PC-9 (cell line): ENCODE measurements at regions not wholly inside any gene's neighbourhood (a gene's known extent, or its start where the extent isn't known, plus 50 kb on each side); places are given as distances from the start of the nearest gene placed in this dataset.

Experiments used
- BruUV-seq: library from RNA; stranded (reverse); fragments of 400-500 nt; replicated peaks from 2 replicates; lab custom pipeline; 2021; lab: Mats Ljungman, UMichigan
- CTCF ChIA-PET: fragments of 300-600 bp; sonication (Branson Sonifier 250); formaldehyde crosslinking; loops from one replicate; lab custom pipeline; 2022; ENCODE audit warnings: antibody characterized with exemption; lab: Charles Lee
- POLR2A ChIA-PET: fragments of 300-600 bp; sonication (Branson Sonifier 250); formaldehyde crosslinking; loops from one replicate; lab custom pipeline; 2022; ENCODE audit warnings: antibody characterized with exemption; ENCODE audit not compliant: unreplicated experiment; lab: Charles Lee
- DNase-seq, 2 experiments: peaks; one replicate each; pipeline versions ENCODE4 v3.0.0 to v3.0.0-alpha.2; 2015 to 2022; ENCODE audit warnings: mixed read lengths in 1 of 2
- H2AFZ ChIP-seq: fragments of 200-600 bp; sonication (generic); 2 replicates; pipeline ENCODE4 v1.8.1; 2017; ENCODE audit warnings: antibody characterized with exemption
- H3F3A ChIP-seq: fragments of 200-600 bp; sonication (generic); 2 replicates; pipeline ENCODE4 v1.8.1; 2017; ENCODE audit warnings: antibody characterized with exemption, mild to moderate bottlenecking, low read depth; ENCODE audit not compliant: insufficient read depth
- H3K27ac ChIP-seq: fragments of 200-600 bp; sonication (generic); 2 replicates; pipeline ENCODE4 v1.6.1; 2016; ENCODE audit warnings: mixed run types
- H3K27me3 ChIP-seq: fragments of 200-600 bp; sonication (generic); 2 replicates; pipeline ENCODE4 v1.6.1; 2016; ENCODE audit warnings: low read depth, mixed run types; ENCODE audit not compliant: insufficient read depth
- H3K36me3 ChIP-seq: fragments of 200-600 bp; sonication (generic); 2 replicates; pipeline ENCODE4 v1.6.1; 2016; ENCODE audit warnings: low read depth, mixed run types
- H3K4me1 ChIP-seq: fragments of 200-600 bp; sonication (generic); replicated peaks from 2 replicates; pipeline ENCODE4 v1.6.1; 2016; ENCODE audit warnings: mixed run types; ENCODE audit not compliant: insufficient read depth
- H3K4me2 ChIP-seq: fragments of 200-600 bp; sonication (generic); 2 replicates; pipeline ENCODE4 v1.6.1; 2017; ENCODE audit warnings: mixed run types
- H3K4me3 ChIP-seq: fragments of 200-600 bp; sonication (generic); 2 replicates; pipeline ENCODE4 v1.6.1; 2016; ENCODE audit warnings: mixed run types
- H3K79me2 ChIP-seq: fragments of 200-600 bp; sonication (generic); 2 replicates; pipeline ENCODE4 v1.6.1; 2017; ENCODE audit warnings: low read depth, mixed run types
- H3K9me2 ChIP-seq: fragments of 200-600 bp; sonication (generic); 2 replicates; pipeline ENCODE4 v1.8.1; 2017; ENCODE audit warnings: mild to moderate bottlenecking; ENCODE audit not compliant: insufficient read depth
- H3K9me3 ChIP-seq: fragments of 200-600 bp; sonication (generic); 2 replicates; pipeline ENCODE4 v1.8.1; 2016; ENCODE audit warnings: low read depth; ENCODE audit not compliant: insufficient read depth
- H4K20me1 ChIP-seq: fragments of 200-600 bp; sonication (generic); 2 replicates; pipeline ENCODE4 v1.8.1; 2017; ENCODE audit not compliant: insufficient read depth
- EZH2 ChIP-seq: fragments of 200-600 bp; sonication (generic); IDR thresholded peaks from 2 replicates; pipeline ENCODE4 v1.8.0; 2017; ENCODE audit warnings: antibody characterized with exemption, low read depth
- intact Hi-C: fragments of 100-400 bp; cut with micrococcal nuclease; formaldehyde crosslinking; loops from one replicate; pipeline ENCODE4 v1.10.0; 2022; ENCODE audit not compliant: unreplicated experiment
- TF ChIP-seq, protein P1 (sequence below): fragments of 200-600 bp; sonication (generic); conservative IDR thresholded peaks from 2 replicates; pipeline ENCODE4 v1.6.1; 2017; ENCODE audit warnings: mixed run types, antibody characterized with exemption, mild to moderate bottlenecking, moderate library complexity

- BruUV-seq: no TSS peak
- DNase-seq: no peak
- Histone ChIP-seq H3K36me3 (no peaks in the 10 kb centered on the region), H3K27me3 (no peaks in the 10 kb centered on the region), H3K4me2 (no peak overlapping the region), H3F3A (no peaks in the 10 kb centered on the region), H4K20me1 (no peaks in the 10 kb centered on the region), H3K9me3 (no peaks in the 10 kb centered on the region), H3K27ac (no peak overlapping the region), H3K4me3 (no peak overlapping the region), H2AFZ (no peak overlapping the region), H3K79me2 (no peaks in the 10 kb centered on the region), H3K4me1 (no peaks in the 10 kb centered on the region), H3K9me2 (no peaks in the 10 kb centered on the region)
- ChIA-PET POLR2A (no interaction called here), CTCF (no interaction called here)
- TF ChIP-seq, protein P1, sequence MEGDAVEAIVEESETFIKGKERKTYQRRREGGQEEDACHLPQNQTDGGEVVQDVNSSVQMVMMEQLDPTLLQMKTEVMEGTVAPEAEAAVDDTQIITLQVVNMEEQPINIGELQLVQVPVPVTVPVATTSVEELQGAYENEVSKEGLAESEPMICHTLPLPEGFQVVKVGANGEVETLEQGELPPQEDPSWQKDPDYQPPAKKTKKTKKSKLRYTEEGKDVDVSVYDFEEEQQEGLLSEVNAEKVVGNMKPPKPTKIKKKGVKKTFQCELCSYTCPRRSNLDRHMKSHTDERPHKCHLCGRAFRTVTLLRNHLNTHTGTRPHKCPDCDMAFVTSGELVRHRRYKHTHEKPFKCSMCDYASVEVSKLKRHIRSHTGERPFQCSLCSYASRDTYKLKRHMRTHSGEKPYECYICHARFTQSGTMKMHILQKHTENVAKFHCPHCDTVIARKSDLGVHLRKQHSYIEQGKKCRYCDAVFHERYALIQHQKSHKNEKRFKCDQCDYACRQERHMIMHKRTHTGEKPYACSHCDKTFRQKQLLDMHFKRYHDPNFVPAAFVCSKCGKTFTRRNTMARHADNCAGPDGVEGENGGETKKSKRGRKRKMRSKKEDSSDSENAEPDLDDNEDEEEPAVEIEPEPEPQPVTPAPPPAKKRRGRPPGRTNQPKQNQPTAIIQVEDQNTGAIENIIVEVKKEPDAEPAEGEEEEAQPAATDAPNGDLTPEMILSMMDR: no peak
- intact Hi-C loops: no loop called here
Observed at GRCh38 chr4:66693694-66694093, 851.6 kb downstream of the CENPC start.

DNA sequence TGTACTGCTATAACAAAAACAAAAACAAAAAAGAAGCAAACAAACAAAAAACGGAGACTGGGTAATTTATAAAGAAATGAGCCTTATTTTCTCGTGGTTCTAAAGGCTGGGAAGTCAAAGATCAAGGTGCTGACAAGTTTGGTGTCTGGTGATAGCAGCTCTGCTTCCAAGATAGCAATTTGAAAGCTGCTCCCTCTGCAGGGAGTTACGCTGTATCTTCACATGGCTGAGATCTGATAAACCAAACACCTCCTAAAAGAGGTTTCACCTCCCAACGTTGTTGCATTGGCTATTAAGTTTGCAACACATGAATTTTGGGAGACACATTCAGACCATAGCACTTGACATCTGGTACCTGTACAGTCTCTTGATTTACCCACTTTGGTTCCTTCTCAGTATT, 854.2 kb downstream of the CENPC start:
- H3K4me3 ChIP-seq: no peak overlapping the region
- no TSS peak for BruUV-seq
- no peaks in the 10 kb centered on the region for H3K9me3 ChIP-seq
- no peaks in the 10 kb centered on the region for H3K4me1 ChIP-seq
- TF ChIP-seq EZH2: no peak
- TF ChIP-seq, protein P1: no peak
- no peak for DNase-seq
- no peak overlapping the region for H3K4me2 ChIP-seq
- intact Hi-C loops: no loop called here
- H3K36me3 ChIP-seq: no peaks in the 10 kb centered on the region
- no peaks in the 10 kb centered on the region for H4K20me1 ChIP-seq
- no peaks in the 10 kb centered on the region for H3F3A ChIP-seq
- H2AFZ ChIP-seq: no peak overlapping the region
- H3K9me2 ChIP-seq: no peaks in the 10 kb centered on the region
- no peaks in the 10 kb centered on the region for H3K27me3 ChIP-seq
- H3K27ac ChIP-seq: no peak overlapping the region
- no peaks in the 10 kb centered on the region for H3K79me2 ChIP-seq
- ChIA-PET POLR2A (no interaction called here), CTCF (no interaction called here)

DNA sequence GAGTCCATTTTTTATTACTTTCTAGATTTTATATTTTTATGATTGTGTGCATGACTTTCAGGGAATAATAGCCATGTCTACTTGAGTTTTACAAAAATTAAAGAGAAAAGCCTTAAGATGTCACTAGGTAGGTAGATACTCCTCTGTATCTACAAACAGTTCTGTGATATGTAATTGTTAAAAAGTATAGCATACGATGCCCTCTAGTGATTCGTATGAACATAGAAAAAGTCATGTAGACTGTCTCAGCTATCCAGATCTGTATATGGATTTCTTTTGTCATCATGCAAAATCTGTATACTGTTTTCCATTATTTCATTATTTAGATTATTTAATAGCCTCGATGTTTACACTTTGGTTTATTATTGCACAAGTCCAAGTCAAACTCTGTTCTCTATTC, 856.6 kb downstream of the CENPC start:
- Histone ChIP-seq H4K20me1 (no peaks in the 10 kb centered on the region), H3K4me1 (no peaks in the 10 kb centered on the region), H3K27me3 (no peaks in the 10 kb centered on the region), H3K36me3 (no peaks in the 10 kb centered on the region), H3K4me3 (no peak overlapping the region), H2AFZ (no peak overlapping the region), H3K9me2 (no peaks in the 10 kb centered on the region), H3F3A (no peaks in the 10 kb centered on the region), H3K4me2 (no peak overlapping the region), H3K27ac (no peak overlapping the region), H3K79me2 (no peaks in the 10 kb centered on the region), H3K9me3 (no peaks in the 10 kb centered on the region)
- intact Hi-C loops: no loop called here
- ChIA-PET POLR2A (no interaction called here), CTCF (interaction anchor here (0.6 kb wide), 1 partner anchor 372 kb away, joined by 5 read pairs; no protein-coding TSS in a partner anchor)
- DNase-seq: no peak
- TF ChIP-seq, protein P1: no peak
- no peak for TF ChIP-seq EZH2
- BruUV-seq: no TSS peak
